ENCODE measurements at regions not wholly inside any gene's neighbourhood (a gene's known extent, or its start where the extent isn't known, plus 50 kb on each side); places are given as distances from the start of the nearest gene placed in this dataset.

DNA sequence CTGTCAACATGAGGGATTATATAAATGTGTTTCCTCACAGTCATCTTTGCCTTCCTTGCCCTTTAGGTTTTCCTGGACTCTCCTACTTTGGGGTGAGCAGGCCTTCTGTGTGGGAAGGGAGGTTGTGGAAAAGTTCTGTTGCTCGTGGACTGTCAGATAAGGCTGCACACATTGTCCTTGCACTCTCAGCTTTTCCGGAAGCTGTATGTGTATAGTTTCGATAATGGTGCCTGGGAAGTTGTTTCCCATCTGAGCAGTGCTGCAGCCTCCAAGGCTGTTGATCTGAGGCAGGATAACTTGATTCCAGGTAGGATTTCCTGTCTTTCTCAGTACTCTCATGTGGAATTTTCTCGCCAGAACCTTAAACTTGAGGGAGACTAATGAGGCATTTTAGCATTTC is 297.8 kb upstream of the AZI2 start:
- no peak for DNase-seq (ENCODE audit: low read depth)

DNA sequence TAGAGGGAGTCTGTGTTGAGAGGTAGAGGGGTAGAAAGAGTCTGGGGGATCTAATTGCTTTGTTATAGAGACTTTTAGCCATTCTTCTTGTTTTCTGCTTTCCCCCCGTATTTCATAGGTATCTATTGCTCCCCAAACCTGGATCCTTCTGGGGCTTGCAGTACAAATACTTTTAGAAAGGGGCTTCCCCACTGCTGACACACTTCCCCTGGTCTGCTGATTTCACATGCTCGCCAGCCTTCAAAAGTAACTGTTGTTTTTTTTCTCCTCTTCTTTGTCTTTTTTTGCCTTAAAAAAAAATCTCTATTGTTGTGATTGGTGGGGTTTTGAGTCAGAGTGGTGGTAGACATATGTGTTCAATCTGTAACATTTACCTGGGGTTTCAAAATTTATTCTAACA is 300.6 kb upstream of the AZI2 start:
- no peak for DNase-seq (ENCODE audit: low read depth)

DNA sequence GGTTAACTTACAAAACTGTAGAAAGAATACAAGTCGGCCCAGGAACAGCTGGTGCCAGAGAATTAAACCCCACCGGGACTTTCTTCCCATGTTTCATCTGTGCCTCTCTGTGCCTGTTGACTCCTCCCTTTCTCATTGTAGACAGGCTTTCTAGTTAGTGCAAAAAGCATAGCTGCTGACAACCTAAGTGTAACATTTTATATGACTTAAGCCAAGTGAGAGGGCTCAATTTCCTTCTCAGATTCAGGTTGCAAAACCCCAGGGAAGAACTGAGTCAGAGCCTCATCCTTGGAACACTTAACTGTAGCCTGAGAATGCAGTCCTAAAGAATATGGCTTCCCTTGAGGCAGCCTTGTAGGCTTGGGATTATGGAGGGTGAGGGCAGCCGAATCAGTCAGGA is 302.5 kb upstream of the AZI2 start:
- DNase-seq (ENCODE audit: low read depth) = no peak

DNA sequence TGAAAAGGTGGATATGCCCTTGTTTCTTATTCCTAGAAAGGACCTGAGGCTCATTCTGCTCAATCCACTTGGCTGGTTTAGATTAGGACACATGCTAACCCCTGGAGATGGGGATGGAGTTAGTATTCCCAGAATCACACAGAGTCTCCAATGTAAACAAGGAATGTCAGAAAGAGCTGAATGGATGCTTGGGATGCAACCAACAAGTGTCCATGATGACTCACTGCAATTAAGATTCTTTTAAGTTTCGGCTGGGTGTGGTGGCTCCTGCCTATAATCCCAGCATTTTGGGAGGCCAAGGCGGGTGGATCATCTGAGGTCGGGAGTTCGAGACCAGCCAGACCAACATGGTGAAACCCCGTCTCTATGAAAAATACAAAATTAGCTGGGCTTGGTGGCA is 315.5 kb upstream of the AZI2 start:
- no peak for DNase-seq (ENCODE audit: low read depth)

DNA sequence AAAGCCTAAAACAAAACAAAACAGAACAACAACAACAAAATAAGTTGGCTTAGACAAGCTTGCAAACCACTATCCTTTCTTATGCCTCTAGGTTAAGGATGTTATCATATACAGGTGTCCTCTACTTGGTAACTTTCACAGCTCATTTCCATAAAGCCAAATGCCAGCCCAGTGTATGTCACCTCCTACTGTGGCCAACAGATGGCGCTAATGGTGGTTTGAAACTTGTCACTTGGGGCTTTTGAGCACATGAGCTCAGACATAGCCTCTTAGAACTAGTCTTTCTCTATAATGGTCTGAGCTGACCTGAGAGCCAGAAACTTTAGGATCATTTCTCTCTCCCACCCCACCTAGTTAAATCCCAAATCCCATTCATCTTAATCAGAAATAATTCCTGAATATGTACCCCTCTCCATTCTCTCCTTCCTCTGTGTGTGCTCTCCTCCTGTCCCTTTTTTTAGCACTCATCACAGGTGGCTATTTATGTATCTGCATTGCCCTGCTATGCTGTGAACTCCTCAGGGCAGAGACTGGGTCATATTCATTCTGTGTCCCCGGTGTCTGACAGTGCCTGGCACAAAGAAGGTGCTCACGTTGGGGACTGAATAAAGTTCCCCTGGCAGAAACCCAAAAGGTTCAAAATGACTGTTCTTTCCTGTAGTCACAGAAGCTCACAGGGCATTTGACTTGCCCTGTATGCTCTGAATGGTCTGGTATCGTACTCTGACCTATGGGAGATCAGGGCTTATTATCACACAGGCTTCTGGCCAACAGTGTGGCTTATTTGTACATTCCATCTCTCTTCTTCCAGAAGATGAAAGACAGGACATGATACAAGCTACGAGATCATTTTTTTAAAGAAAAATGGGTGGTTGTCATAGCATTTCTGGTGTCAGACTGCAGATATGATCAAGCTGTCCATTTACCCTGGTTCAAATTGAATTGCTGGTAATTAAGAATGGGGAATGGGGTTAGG is 319.3 kb upstream of the AZI2 start:
- DNase-seq (ENCODE audit: low read depth) = peak; percentile 22

DNA sequence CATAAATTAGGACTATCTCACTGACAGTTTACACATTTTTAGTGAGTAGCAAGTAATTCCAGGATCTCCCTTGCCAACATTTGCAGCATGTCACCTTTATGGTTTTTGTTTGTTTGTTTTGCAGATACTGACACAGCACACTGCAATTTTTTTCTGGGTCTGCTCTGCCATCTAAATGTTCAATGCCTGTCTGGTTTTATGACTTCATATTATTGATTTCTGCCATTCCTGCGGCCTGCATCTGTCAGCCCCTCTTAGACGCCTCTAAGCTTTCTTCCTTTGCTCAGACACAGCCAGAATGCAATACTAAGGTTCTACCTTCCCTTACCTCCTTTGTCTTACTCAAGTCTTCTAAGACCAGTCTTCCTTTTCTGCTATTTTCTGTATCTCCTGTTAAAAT is 321.2 kb upstream of the AZI2 start:
- DNase-seq (ENCODE audit: low read depth) = no peak

DNA sequence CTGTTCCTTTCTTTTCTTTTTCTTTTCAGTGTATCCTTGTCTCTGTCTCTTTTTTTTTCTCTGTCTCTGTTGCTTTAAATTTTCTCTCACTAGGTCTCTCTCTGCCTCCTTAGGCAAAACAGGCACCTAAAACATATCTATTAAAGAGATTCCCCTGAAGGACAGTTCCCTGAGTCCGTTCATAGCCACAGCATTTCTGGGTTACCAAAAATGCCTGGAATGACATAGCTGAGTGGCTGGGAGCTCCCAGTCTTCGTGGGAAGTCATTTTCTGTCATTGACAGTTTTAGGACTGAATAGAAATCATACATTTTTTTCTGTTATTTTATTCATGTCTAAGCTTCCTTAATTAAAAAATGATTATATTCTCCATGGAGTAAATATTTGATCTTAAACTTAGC is 323.8 kb upstream of the AZI2 start:
- DNase-seq (ENCODE audit: low read depth) = no peak

DNA sequence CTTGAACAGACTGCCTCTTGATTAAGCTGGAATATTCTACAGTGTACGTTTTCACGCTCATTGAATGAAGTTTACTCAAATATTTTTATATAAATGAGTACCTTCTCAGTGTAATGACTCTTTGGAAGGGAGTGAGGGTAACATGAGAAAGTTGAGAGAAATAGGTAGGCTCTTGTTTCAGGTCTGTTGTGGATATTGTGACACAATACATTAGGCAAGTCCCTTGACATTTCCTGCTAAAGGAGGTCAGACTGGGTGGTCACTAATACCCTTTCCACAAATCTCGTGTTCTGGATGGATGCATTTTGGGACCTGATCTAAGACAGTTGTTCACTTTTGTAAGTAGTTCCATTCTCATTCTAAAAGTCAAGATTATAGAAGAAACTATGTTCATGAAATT is 324.8 kb upstream of the AZI2 start:
- no peak for DNase-seq (ENCODE audit: low read depth)

DNA sequence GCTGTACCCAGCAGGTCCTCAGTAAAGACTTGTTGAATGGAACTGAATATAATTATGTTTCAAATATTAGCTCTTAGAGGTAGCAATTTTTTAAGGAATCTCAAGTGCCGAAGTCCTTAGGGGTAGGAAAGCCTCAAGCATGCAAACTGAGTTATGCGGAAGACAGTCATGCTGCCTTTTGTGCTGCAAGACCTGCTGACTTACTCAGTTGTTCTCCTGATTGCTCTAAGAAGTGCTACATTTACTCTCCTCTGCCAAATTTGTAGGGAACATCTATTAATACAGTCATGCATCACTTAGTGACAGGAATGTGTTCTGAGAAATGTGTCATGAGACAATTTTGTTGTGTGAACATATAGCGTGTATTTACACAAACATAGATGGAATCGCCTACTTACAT is 325.6 kb upstream of the AZI2 start:
- no peak for DNase-seq (ENCODE audit: low read depth)

DNA sequence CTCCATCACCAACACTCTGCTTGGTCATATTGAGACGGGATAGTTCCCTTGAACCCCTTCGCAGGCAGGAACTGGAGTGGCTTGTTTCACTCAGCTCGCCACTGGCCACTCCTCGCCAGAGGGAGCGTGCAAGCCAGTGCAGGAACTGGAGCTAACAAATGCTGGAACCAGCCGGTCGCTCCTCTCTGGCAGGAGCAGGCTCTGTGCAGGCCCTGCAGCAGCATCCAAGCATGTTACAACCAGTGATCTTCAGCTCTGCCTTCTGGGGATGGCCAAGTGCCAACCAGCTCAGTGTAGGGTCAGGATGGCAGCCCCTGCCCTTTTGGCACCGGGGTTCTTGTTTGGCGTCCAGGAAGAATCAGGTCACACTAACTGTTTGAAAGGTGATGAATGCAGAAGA is 329.0 kb upstream of the AZI2 start:
- DNase-seq (ENCODE audit: low read depth) = no peak

DNA sequence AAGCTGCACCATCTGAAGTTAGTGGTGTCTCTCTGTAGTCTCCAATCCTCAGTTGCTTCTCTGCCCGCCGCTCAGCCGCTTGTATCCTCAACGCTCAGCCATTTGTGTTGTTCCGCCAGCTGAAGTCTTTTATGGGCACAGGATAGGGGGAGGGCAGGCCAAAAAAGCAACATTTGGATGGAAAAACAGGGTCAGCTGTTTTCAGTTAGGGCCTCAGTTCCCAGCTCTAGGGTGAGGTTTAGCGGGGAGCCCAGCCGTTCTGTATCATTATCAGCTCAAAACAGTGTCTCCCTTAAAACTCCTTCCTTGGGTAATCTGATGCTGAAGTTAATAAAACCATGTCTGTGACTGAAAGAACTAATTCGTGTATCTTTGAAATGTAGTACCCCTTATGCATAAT is 329.5 kb upstream of the AZI2 start:
- no peak for DNase-seq (ENCODE audit: low read depth)

DNA sequence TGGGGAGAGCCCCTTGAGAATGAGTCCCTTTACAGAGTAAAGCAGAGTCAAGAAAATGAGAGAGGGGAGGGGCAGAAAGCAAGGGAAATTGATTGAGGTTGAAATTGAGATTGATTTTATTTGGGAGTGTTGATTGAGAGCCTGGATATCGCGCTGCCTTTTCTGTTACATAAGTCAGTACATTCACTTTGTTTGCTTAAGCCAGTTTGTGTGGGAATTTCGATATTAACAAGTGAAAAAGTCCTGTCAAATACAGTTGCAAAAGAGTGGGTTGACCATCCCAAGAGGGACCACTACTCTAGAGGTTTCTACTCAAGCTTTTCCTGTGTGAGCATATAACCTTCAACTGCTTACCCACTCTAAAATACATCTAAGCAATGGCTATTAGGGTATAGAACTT is 331.4 kb upstream of the AZI2 start:
- no peak for DNase-seq (ENCODE audit: low read depth)

DNA sequence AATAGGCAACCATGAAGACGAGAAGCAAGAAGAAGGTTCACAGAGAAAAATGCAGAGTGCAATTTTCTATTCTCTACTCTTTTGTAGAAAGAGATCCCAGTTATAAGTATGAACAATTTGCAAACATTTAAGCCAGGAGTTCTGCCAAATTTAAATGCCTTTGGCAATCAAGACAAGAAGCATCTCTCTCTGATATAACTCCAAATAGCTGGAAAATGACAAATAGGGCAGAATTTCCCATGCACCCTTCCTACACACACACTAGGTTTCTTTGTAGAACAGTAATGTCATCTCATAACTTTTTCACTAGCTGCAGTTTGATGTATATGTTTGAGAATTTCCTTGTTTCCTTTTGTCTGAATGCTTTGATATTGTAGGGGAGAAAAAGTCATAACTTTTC is 333.5 kb upstream of the AZI2 start:
- DNase-seq (ENCODE audit: low read depth) = no peak

DNA sequence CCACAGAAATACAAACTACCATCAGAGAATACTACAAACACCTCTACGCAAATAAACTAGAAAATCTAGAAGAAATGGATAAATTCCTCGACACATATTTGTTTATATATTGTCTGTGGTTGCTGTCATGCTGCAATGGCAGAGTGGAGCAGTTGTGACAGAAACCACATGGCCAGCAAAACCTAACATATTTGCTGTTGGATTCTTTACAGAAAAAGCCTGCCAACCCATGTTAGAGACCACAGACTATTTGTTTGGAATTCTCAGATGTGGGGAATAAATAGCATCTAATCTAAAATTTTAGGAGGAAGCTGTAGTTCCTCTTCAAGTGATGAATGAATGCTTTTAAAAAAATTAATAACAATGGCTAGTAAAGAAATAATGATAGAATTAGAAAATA is 341.6 kb upstream of the AZI2 start:
- no peak for DNase-seq (ENCODE audit: low read depth)

DNA sequence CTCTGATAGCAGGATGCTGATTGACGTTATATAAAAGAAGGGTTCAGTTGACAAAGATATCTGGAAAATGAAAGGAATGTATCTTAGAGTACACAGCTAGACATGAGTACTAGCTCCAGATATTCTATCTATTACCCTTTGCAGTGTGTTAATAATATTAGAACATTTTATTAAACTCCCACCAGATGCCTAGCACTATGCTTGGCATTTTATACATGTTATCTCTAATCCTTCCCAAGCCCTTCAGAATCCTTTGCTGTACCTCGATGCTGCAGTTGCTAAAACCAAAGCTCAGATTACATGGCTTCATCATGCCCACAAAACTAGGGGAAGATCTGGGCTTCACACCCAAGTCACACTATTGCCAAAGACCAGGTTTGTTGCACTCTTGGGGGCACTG is 350.1 kb upstream of the AZI2 start:
- no peak for DNase-seq (ENCODE audit: low read depth)

DNA sequence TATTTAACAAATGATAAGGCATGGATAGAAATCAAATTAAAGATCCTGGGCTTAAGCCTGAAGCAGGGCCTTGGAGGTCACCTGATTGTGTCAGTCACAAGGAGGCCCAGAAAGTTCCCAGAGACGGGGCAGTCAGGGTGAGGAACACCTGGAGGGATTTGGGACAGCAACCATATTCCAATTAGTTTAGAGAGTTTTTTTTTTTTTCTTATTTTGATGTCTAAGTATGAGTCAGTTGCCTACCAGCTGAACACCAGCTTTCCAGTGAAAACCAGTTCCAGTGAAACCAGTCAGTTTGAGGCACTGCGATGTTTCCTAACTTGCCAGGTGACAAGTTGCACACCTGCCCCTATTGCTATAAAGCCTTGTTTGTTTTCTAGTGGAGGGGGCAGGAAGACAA is 350.7 kb upstream of the AZI2 start:
- no peak for DNase-seq (ENCODE audit: low read depth)

DNA sequence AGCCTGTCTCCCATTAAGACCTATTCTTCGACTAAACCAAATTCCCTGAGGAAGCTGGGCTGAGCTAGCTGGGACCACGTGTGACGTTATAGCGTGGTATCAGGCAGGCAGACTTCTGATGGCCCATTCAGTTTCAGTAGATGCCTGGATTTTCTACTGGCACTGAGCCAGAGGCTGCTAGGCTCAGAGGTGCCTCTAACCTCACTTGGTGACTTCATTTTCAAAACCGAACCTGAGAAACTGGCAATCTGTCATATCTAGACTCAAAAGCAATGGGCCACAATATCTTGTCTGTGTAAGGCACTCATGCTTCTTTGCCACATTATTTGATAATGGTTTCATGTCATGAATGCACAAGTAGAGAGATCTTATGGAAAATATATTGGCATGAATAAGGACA is 352.1 kb upstream of the AZI2 start:
- no peak for DNase-seq (ENCODE audit: low read depth)

DNA sequence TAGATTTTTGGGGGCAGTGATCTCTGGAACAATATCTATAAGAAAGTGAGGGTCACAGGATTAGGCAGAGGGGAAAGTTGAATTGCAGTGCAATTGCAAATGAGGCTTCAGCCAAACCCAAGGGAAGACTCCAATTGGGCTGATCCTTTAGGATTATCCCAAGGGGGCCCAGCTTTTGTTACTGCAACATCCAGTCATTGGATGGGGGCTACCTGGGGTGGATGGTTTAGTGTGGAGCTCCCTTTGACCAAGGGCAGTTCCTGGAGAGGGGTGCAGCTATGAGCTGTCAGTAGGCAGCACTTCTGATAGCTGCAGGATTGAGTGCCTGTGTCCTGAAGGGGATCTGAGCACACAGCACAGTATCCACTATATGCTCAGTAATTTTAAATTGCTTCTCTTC is 355.2 kb upstream of the AZI2 start:
- DNase-seq (ENCODE audit: low read depth) = no peak

DNA sequence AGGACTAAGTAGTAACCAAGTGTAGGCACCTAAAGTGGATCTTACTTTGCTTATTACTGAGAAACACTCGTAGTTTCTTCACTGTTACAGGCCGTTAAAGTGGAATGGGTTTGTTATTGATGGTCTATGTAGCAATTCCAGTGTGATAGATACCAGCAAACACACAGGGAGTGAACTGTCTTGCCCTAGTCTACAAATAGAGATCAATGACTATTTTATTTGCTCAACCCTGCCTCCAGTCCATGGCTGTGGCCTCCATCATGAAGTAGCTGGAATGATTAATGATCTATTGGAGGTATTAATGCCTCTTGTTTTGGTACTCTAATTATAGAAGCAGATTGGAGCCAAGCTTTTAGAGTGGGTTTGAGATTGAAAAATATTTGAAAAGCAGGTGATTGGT is 362.7 kb upstream of the AZI2 start:
- DNase-seq (ENCODE audit: low read depth) = no peak

DNA sequence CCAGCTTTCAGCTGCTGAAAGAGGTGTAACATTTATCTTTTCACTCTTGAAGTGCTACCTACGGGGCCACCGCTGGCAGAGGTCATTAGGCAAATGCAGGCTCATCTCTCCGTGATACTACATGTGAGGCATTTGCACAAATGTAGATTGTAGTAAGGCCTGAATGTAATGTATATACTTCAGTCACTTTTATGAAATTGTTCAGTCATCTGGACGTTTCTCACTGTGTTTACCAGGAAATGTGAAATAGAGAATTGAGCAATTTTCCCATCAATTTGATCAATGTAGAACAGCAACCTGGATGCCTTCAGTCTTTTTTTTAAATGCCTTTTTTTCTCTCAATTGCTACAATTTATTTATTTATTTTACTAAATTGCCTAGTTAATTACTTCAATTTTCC is 368.3 kb upstream of the AZI2 start:
- no peak for DNase-seq (ENCODE audit: low read depth)

DNA sequence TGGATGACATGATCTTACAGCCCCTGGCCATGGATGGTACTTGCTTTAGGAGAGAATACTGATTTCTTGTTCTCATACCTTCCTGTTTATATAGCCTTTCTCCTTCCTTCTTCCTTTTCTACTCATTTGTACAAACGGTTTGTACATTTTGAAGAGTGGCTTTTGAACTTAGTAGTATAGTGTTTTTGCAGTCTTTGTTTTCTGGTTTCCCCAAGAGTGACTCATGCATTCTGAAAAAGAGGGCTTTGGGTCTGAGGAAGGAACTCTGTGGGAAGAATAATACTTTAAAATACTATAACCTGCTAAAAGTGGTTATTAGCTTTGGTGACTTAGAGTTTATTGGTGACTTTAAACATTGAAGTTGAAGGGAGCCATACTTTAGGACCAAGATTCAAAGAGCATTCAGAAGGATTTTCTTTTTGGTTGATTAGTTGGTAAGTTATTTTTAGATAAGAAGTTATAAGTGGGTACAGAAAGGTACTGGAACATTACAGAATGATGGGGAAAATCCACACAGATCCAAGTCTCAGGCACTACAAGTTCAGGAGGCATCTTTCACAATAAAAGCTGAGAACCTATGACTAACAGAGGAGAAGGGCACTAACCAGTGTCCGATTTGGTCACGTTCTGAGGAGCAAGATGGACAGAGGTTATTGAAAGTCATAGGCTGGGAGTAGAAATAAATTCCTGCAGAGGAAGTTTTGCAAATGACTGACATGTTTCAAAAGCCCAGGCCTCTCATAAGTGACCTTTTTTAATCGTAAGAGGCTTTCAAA is 369.6 kb upstream of the AZI2 start:
- DNase-seq (ENCODE audit: low read depth) = no peak

DNA sequence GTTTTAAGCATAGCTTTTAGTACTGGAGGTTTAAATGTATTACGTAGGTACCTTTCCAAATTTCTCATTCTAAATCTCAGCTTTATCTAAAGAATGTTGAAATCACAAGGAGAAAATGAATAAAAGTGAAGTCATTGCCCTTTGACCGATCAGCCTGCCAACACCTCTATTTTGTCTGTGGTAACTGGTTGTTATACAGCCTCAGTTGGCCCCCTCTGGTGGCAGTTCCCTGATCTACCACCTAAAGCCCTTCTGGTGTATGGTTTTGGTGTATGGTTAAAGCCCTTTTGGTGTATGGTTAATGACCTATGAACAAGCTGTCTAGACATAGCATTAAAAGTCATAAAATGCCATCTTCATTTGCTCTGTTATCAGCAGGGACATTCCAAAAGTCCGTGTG is 378.2 kb upstream of the AZI2 start:
- no peak for DNase-seq (ENCODE audit: low read depth)

DNA sequence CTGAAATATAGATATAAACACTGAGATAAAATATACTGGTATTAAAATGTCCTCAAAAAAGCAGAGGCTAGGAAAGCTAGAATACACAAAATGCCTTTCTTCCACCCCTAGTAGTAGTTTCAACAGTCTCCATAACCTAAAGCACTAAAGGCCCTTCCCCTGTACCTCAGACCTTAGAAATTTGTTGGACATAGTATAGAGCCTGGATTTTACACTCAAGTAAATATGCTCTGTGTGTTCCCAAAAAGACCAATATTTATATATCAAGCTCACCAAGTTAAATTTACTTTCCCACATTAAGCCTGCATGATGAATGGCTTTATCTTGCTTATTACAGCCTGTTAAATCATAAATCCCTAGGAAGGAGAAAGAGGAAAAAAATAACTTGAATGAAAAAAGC is 378.7 kb upstream of the AZI2 start:
- DNase-seq (ENCODE audit: low read depth) = no peak

DNA sequence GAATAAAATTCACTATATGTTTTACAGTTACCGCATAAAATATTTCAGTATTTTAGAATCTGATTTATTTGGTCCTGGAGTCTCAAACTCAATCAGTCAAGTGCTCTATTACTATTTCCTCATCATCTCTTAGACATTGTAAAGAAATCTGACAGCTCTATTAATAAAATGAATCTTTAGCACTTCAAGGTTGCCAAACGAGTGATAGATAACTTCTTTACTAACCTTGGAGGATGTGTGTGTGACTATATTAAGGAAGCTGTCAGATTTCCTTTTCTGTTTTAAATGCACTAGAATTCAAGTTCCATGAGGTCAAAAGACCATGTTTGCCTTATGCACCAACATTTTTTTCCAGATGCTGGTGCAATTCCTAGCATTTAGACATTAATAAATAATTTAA is 389.8 kb upstream of the AZI2 start:
- DNase-seq (ENCODE audit: low read depth) = no peak
